DMS53 treated with DMSO at 0.1 percent for 48 hours (cell line): ENCODE measurements at regions not wholly inside any gene's neighbourhood (a gene's known extent, or its start where the extent isn't known, plus 50 kb on each side); places are given as distances from the start of the nearest gene placed in this dataset.
"Not testable (repeated sequence)": the region's sequence is repeated elsewhere in the genome, so short reads cannot be mapped to it uniquely, and the experiment has no call there.

ENCODE experiments used
- DNase-seq: peaks from one replicate; lab custom pipeline; 2025; ENCODE audit not compliant: unreplicated experiment; lab: John Stamatoyannopoulos, UW

GRCh38 chr18:6569813-6570212 is 155.1 kb upstream of the L3MBTL4 start:
- peak; percentile 4 for DNase-seq

- DNase-seq: no peak
Observed at GRCh38 chr18:6570581-6571238, 156.0 kb upstream of the L3MBTL4 start.

- peak; percentile 25 for DNase-seq
Observed at GRCh38 chr18:6571239-6571602, 156.5 kb upstream of the L3MBTL4 start.

GRCh38 chr18:6572192-6572591 is 157.3 kb upstream of the ARHGAP28 start:
- DNase-seq: not testable (repeated sequence)

- DNase-seq: no peak
Observed at GRCh38 chr18:6574631-6575030, 154.9 kb upstream of the ARHGAP28 start.

GRCh38 chr18:6575908-6576307 is 153.6 kb upstream of the ARHGAP28 start:
- DNase-seq: no peak

GRCh38 chr18:6576718-6577375 is 152.7 kb upstream of the ARHGAP28 start:
- no peak for DNase-seq

- no peak for DNase-seq
Observed at GRCh38 chr18:6578686-6579085, 150.8 kb upstream of the ARHGAP28 start.

GRCh38 chr18:6579486-6579885 is 150.0 kb upstream of the ARHGAP28 start:
- no peak for DNase-seq

GRCh38 chr18:6580401-6580800 is 149.1 kb upstream of the ARHGAP28 start:
- no peak for DNase-seq

GRCh38 chr18:6589923-6590322 is 139.6 kb upstream of the ARHGAP28 start:
- no peak for DNase-seq

- DNase-seq: no peak
Observed at GRCh38 chr18:6590326-6590725, 139.2 kb upstream of the ARHGAP28 start.

GRCh38 chr18:6591491-6591890 is 138.0 kb upstream of the ARHGAP28 start:
- no peak for DNase-seq

- peak; percentile 69 for DNase-seq
Observed at GRCh38 chr18:6592522-6592921, 137.0 kb upstream of the ARHGAP28 start.

- no peak for DNase-seq
Observed at GRCh38 chr18:6593142-6593885, 136.2 kb upstream of the ARHGAP28 start.

GRCh38 chr18:6595666-6596065 is 133.8 kb upstream of the ARHGAP28 start:
- DNase-seq: no peak

- DNase-seq: no peak
Observed at GRCh38 chr18:6598657-6599056, 130.9 kb upstream of the ARHGAP28 start.

- no peak for DNase-seq
Observed at GRCh38 chr18:6600667-6601167, 128.8 kb upstream of the ARHGAP28 start.

GRCh38 chr18:6601241-6601640 is 128.3 kb upstream of the ARHGAP28 start:
- no peak for DNase-seq

GRCh38 chr18:6602365-6602764 is 127.2 kb upstream of the ARHGAP28 start:
- no peak for DNase-seq

- no peak for DNase-seq
Observed at GRCh38 chr18:6604573-6604941, 125.0 kb upstream of the ARHGAP28 start.
